ENCODE measurements at regions not wholly inside any gene's neighbourhood (a gene's known extent, or its start where the extent isn't known, plus 50 kb on each side); places are given as distances from the start of the nearest gene placed in this dataset.
"Not testable (repeated sequence)": the region's sequence is repeated elsewhere in the genome, so short reads cannot be mapped to it uniquely, and the experiment has no call there.

DNA sequence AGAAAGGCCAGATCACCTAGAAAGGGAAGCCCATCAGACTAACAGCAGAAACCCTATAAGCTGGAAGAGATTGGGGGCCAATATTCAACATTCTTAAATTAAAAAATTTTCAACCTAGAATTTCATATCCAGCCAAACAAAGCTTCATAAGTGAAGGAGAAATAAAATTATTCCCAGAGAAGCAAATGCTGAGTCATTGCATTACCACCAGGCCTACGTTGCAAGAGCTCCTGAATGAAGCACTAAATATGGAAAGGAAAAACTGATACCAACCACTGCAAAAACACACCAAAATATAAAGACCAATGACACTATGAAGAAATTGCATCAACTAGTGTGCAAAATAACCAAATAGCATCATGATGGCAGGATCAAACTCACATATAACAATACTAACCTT lies 453.4 kb upstream of the PITX2 start:
- H4K91ac ChIP-seq (replicated peaks; ENCODE audit: insufficient read length, low read length); H3K4me1 ChIP-seq (replicated peaks in 1 of 4; ENCODE audit: control insufficient read depth in 3 of 4, insufficient read depth in 4 of 4, low read length in 3 of 4); H2BK20ac ChIP-seq (ENCODE audit: low read length); H4K5ac ChIP-seq (ENCODE audit: insufficient read length, low read depth, low read length); FAIRE-seq; H2BK5ac ChIP-seq (ENCODE audit: low read depth, low read length); H3K18ac ChIP-seq (ENCODE audit: extremely low read depth, low read length); H3K4ac ChIP-seq (replicated peaks; ENCODE audit: insufficient read length, low read depth, low read length); H3K9ac ChIP-seq (replicated peaks in 1 of 4; ENCODE audit: extremely low read depth in 1 of 4, low read depth in 3 of 4, low read length in 3 of 4); H2BK12ac ChIP-seq (ENCODE audit: low read depth, low read length); H3K23me2 ChIP-seq (ENCODE audit: low read depth, low read length); H3K27ac ChIP-seq (ENCODE audit: low read depth, low read length); H3K79me2 ChIP-seq (ENCODE audit: control insufficient read depth in 1 of 2, insufficient read depth in 2 of 2, low read length in 2 of 2); H3K4me2 ChIP-seq (ENCODE audit: insufficient read depth in 1 of 2, low read depth in 2 of 2, low read length in 2 of 2); H3K23ac ChIP-seq (ENCODE audit: insufficient read length); H2BK15ac ChIP-seq (ENCODE audit: low read length); H2AFZ ChIP-seq (ENCODE audit: low read length); H3K14ac ChIP-seq (ENCODE audit: insufficient read length); H3K36me3 ChIP-seq (ENCODE audit: control insufficient read depth in 2 of 4, insufficient read depth in 4 of 4, low read length in 3 of 4); DNase-seq (ENCODE audit: low read depth in 1 of 2, low spot score in 2 of 2); H4K8ac ChIP-seq (ENCODE audit: extremely low read depth, insufficient read depth, low read length); H3K4me3 ChIP-seq (ENCODE audit: extremely low read depth in 1 of 4, insufficient read depth in 2 of 4, low read depth in 3 of 4, low read length in 4 of 4); H2BK120ac ChIP-seq (replicated peaks; ENCODE audit: low read depth, low read length); H2AK5ac ChIP-seq (ENCODE audit: low read depth, low read length); H3K56ac ChIP-seq (replicated peaks; ENCODE audit: insufficient read length, low read depth, low read length); H3K9me3 ChIP-seq (ENCODE audit: insufficient read depth in 2 of 2, low read depth in 1 of 2, low read length in 1 of 2); H3K79me1 ChIP-seq (ENCODE audit: low read depth, low read length); H4K20me1 ChIP-seq (replicated peaks in 1 of 2; ENCODE audit: control insufficient read depth in 1 of 2, insufficient read depth in 2 of 2, low read length in 2 of 2); H3K27me3 ChIP-seq (replicated peaks in 1 of 4; ENCODE audit: control insufficient read depth in 3 of 4, extremely low read depth in 1 of 4, insufficient read depth in 3 of 4, low read length in 3 of 4): not testable (repeated sequence)
- POLR2A ChIA-PET (ENCODE audit: partially characterized antibody): interaction anchor here (0.6 kb wide), 1 partner anchor 818 kb away, joined by 3 read pairs; no protein-coding TSS in a partner anchor
- CTCF ChIA-PET (ENCODE audit: partially characterized antibody): interaction anchor here (1.3 kb wide), 1 partner anchor 31 kb away, joined by 3 read pairs; no protein-coding TSS in a partner anchor
- WGBS, 2 experiments (ENCODE audit: extremely low coverage in 1 of 2, insufficient coverage in 1 of 2, insufficient read length in 1 of 2, insufficient replicate concordance in 2 of 2, low coverage in 1 of 2, low lambda C conversion rate in 2 of 2, missing lambda C conversion rate in 1 of 2): 87% methylated on average over 1 of the region's 1 CpG; no CpG with 5 or more reads in 1 of the 2 experiments
